Islet precursor cell (in vitro differentiated cells): ENCODE measurements at regions not wholly inside any gene's neighbourhood (a gene's known extent, or its start where the extent isn't known, plus 50 kb on each side); places are given as distances from the start of the nearest gene placed in this dataset.
A peak's percentile ranks its signal among the peaks of the same experiment; 100 is the strongest.

ENCODE experiments used
- DNase-seq: peaks from one replicate; pipeline ENCODE4 v3.0.0-alpha.2; 2018

GRCh38 chr2:215711471-215712034 lies 275.7 kb upstream of the FN1 start:
- peak; percentile 77 for DNase-seq

- DNase-seq: no peak
Measured at GRCh38 chr2:215707608-215708007, 271.7 kb upstream of the FN1 start.

DNA sequence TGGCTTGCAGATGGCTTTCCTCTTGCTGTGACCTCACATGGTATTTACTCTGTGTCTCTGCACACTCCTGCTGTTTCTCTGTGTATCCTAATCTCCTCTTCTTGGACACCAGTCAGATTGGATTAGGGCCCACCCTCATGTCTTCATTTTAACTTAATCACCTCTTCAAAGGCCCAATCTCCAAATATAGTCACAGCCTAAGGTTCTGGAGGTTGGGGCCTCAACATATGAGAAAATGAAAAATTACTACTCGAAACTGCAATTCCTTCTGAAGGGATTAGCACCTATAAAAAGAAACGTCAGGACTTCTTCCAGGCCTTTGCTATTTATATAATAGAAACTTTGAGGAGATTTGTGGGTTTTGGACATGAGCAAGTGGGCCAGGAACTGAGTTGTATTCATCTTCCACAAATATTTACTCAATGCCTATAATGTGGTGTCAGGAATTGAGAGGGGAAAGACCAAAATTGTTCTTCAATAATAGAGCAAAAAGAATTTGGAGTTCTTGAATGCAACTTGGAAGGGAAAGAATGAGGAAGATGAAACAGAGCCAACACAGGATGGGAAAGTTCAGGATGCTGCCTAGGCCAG lies 270.0 kb upstream of the FN1 start:
- DNase-seq: no peak

DNA sequence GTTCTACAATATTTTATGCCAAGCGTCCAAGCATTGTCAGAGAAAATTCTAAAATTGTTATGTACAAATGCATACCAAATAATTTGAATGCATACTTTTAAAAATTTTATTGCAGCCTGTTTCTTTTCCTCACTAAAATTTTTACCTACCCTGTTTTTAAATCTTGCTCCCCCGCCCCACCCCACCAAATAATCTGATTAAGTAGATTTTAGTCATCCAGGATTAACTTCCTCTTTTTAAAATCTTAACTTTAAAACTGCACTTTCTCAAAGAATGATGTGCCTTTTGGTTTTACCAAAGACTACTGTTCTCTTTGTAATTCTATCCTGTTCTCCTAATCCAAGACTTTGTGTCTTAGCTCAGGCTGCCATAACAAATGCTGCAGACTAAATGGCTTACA lies 269.4 kb upstream of the FN1 start:
- DNase-seq: no peak

GRCh38 chr2:215702116-215702902 lies 266.4 kb upstream of the FN1 start:
- no peak for DNase-seq

- DNase-seq: no peak
Measured at GRCh38 chr2:215699700-215700538, 264.1 kb upstream of the FN1 start.

DNA sequence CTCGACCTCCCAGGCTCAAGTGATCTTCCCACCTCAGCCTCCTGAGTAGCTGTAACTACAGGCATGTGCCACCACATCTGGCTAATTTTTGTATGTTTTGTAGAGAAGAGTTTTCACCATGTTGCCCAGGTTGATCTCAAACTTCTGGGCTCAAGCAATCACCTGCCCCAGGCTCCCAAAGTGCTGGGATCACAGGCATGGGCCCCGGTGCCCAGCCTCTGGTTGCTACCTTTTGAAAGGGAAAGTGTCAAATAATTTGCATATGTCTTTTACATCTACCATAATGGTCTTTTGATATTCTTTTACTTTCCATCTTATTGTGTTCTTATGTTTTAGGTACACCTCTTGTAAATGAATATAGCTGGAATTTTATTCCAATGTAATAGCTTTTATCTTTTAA lies 263.1 kb upstream of the FN1 start:
- no peak for DNase-seq

- no peak for DNase-seq
Measured at GRCh38 chr2:215698566-215698965, 262.7 kb upstream of the FN1 start.

DNA sequence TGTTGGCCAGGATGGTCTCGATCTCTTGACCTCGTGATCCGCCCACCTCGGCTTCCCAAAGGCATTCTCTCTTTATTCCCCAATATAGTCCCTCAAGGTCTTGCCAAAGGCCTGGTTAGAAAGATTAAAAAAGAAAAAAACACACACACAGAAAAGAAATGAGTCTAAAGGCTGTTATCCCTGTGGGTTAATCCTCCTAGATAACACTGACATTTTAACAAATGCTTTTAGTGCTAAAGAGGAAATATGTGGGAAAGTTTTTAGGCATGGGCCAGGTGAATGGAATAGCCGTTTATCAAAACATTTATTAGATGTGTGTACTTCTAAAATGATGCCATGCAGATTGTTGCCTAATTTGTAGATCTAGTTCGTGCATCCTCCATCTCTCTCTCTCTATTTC lies 261.6 kb upstream of the FN1 start:
- DNase-seq: no peak

DNA sequence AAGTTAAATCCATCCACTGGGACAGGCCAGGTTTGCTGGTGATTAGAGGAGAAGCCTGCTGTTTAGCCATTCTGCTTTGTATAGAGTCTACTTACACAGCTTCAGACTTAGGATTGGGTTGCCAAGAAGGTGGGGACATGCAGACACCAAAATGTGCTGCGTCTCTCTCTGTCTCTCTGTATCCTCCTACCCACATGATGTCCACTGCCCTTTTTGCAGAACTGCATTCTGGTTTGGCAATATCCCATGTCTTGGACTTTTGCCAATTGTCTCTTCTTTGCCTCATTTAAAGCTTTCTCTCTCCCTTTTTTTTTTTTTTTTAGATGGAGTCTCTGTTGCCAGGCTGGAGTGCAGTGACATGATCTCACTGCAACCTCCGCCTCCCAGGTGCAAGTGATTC lies 261.1 kb upstream of the FN1 start:
- DNase-seq: no peak

DNA sequence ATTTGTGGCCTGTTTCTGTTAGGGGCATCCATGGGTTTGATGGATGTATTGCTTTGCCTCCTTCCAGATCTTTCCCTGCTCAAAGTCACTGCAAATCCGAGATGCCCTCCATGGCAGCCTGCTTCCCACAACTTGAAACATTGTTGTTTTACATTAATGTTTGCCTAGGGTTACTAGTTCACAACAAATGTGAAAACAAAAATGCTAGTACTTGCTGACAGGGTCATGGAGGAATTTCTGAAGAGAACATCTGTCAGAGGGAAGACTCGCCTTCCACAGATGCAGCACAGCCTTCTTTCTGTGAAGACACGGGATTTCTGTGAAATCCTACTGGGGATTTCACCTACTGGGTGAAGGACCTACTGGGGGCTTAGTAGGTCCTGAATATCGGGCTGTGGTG lies 260.0 kb upstream of the FN1 start:
- no peak for DNase-seq

GRCh38 chr2:215693999-215694580 lies 258.2 kb upstream of the FN1 start:
- no peak for DNase-seq

DNA sequence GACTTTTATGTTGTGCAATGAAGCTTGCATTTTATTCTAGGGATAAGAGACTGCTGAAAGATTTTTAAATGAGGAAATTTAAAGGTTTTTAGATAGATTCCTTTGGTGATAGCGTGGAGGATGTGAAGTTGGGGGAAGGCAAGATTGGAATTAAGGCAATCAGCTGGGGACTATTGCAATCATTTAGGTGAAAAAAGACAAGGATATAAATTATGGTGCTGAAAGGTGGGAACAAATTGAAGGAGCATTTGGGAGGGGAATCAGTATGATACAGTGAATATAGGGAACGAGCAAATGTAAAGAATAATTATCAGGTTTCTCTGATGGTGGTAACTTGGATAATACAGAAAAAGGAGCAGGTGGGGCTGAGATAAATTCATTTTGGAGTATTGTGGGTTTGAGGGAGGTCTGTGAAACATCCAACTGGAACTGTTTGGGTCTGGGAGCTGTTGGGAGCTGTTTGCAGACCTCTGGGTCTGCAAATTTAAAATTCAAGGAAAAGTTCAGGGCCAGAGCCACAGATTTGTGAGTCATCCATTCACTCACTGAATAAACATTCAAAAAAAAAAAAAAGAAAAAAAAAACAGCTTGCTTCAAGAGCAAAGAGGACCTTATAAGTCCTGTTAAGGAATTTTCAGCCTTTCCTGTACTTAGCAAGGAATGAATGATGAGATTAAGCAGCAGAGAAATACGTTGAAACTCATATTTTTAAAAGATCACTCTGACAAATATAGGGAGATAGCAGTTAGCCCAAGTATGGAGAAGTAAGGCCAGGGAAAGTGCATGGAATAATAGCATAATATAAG lies 257.5 kb upstream of the FN1 start:
- DNase-seq: peak; percentile 74

- no peak for DNase-seq
Measured at GRCh38 chr2:215692387-215693079, 256.7 kb upstream of the FN1 start.

DNA sequence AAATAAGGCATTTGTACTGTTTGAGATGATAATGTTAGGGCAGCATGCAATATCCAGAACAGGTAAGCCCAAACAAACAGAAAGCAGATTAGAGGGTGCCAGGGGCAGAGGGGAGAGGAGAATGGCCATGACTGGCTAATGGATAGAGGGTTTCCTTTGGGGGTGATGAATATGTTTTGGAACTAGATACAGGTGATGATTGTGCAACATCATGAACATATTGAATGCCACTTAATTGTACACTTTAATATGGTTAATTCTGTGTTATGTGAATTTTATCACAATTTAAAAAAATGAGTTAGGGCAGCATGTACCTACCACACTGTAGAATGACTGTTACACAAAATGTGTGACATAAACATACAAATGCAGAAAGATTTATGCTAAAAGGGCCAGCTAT lies 255.5 kb upstream of the FN1 start:
- DNase-seq: no peak

- DNase-seq: no peak
Measured at GRCh38 chr2:215687149-215688031, 251.5 kb upstream of the FN1 start.

- no peak for DNase-seq
Measured at GRCh38 chr2:215685238-215685990, 249.5 kb upstream of the FN1 start.

GRCh38 chr2:215684448-215685237 lies 248.8 kb upstream of the FN1 start:
- DNase-seq: no peak

DNA sequence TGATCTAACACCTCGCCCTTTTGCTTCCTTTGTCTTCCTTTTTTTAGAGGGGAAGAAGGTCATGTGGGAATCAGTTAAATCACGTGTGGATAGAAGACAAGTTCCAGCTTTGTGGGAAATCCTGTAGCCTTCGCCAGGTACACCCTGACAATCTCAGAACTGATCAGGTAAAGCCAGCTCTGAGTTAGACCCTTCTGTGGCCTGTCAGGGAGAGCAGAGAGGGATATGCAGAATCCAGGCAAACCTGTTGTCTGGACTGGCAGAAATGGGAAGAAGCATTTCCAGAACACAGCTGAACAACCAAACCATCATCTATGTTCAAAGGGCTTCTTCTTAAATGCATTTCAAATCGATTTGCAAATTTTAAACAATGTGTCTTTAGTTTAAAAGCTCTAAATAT lies 247.4 kb upstream of the FN1 start:
- DNase-seq: peak; percentile 60
